Upper lobe of left lung (tissue), 4 donors: ENCODE measurements at regions not wholly inside any gene's neighbourhood (a gene's known extent, or its start where the extent isn't known, plus 50 kb on each side); places are given as distances from the start of the nearest gene placed in this dataset.

Source experiments
- CTCF ChIP-seq, 6 experiments: fragments of 450-650 bp in 4 of 6; fragments of 200-600 bp in 2 of 6; sonication (generic) in 2 of 6; IDR thresholded peaks; one replicate each; pipeline ENCODE4 v1.5.1; 2016 to 2019; ENCODE audit warnings: antibody characterized with exemption in 6 of 6
- EP300 ChIP-seq, 4 donors: sonication (generic); formaldehyde crosslinking; IDR thresholded peaks; one replicate each; pipeline ENCODE4 v1.5.1; 2017; ENCODE audit warnings: antibody characterized with exemption in 4 of 4, control low read depth in 2 of 4
- POLR2A ChIP-seq, 4 donors: fragments of 450-650 bp; IDR thresholded peaks; one replicate each; pipeline ENCODE4 v1.5.1; 2016 to 2017; ENCODE audit warnings: antibody characterized with exemption in 4 of 4, mild to moderate bottlenecking in 2 of 4
- POLR2AphosphoS5 ChIP-seq, 2 donors: sonication (generic); formaldehyde crosslinking; IDR thresholded peaks; one replicate each; pipeline ENCODE4 v1.5.1; 2017; ENCODE audit warnings: antibody characterized with exemption in 2 of 2

GRCh38 chr4:97013711-97014110 is 1129.6 kb downstream of the STPG2 start:
- TF ChIP-seq EP300 (IDR thresholded peaks at IDR 0.05): no peak
- no peak for TF ChIP-seq POLR2AphosphoS5 (IDR thresholded peaks at IDR 0.05)
- TF ChIP-seq CTCF (IDR thresholded peaks at IDR 0.05): no peak
- TF ChIP-seq POLR2A (IDR thresholded peaks at IDR 0.05): no peak
